ENCODE measurements at regions not wholly inside any gene's neighbourhood (a gene's known extent, or its start where the extent isn't known, plus 50 kb on each side); places are given as distances from the start of the nearest gene placed in this dataset.
"Not testable (repeated sequence)": the region's sequence is repeated elsewhere in the genome, so short reads cannot be mapped to it uniquely, and the experiment has no call there.

- DNase-seq = no peak
Observed at GRCh38 chr5:23727271-23727670, 219.9 kb downstream of the PRDM9 start.

GRCh38 chr5:23730023-23730422, 222.6 kb downstream of the PRDM9 start:
- DNase-seq = no peak

- no peak for DNase-seq
Observed at GRCh38 chr5:23740029-23740428, 232.6 kb downstream of the PRDM9 start.

- DNase-seq = no peak
Observed at GRCh38 chr5:23742701-23743100, 235.3 kb downstream of the PRDM9 start.

GRCh38 chr5:23755906-23756305, 248.5 kb downstream of the PRDM9 start:
- DNase-seq = no peak

- no peak for DNase-seq
Observed at GRCh38 chr5:23756779-23757178, 249.4 kb downstream of the PRDM9 start.

GRCh38 chr5:23763170-23763569, 255.8 kb downstream of the PRDM9 start:
- DNase-seq = no peak

GRCh38 chr5:23776684-23777083, 269.3 kb downstream of the PRDM9 start:
- no peak for DNase-seq

GRCh38 chr5:23800307-23800706, 292.9 kb downstream of the PRDM9 start:
- not testable (repeated sequence) for DNase-seq

GRCh38 chr5:23820765-23821471, 313.5 kb downstream of the PRDM9 start:
- DNase-seq = no peak

GRCh38 chr5:23823521-23823920, 316.1 kb downstream of the PRDM9 start:
- DNase-seq = no peak

- DNase-seq = no peak
Observed at GRCh38 chr5:23825196-23825595, 317.8 kb downstream of the PRDM9 start.

GRCh38 chr5:23840083-23840482, 332.7 kb downstream of the PRDM9 start:
- no peak for DNase-seq

GRCh38 chr5:23864786-23865185, 357.4 kb downstream of the PRDM9 start:
- DNase-seq = no peak

GRCh38 chr5:23877847-23878246, 370.4 kb downstream of the PRDM9 start:
- DNase-seq = no peak

- no peak for DNase-seq
Observed at GRCh38 chr5:23884405-23885031, 377.1 kb downstream of the PRDM9 start.

GRCh38 chr5:23893561-23893960, 386.2 kb downstream of the PRDM9 start:
- DNase-seq = no peak

- DNase-seq = no peak
Observed at GRCh38 chr5:23895614-23896013, 388.2 kb downstream of the PRDM9 start.

GRCh38 chr5:23930985-23931384, 423.6 kb downstream of the PRDM9 start:
- DNase-seq = no peak

- DNase-seq = not testable (repeated sequence)
Observed at GRCh38 chr5:23951261-23951928, 444.0 kb downstream of the PRDM9 start.

GRCh38 chr5:23963449-23963848, 456.0 kb downstream of the PRDM9 start:
- no peak for DNase-seq

- DNase-seq = no peak
Observed at GRCh38 chr5:23977365-23977764, 470.0 kb downstream of the PRDM9 start.

GRCh38 chr5:23977997-23978396, 470.6 kb downstream of the PRDM9 start:
- DNase-seq = no peak

GRCh38 chr5:23991406-23991805, 484.0 kb downstream of the PRDM9 start:
- no peak for DNase-seq
